ENCODE measurements at regions not wholly inside any gene's neighbourhood (a gene's known extent, or its start where the extent isn't known, plus 50 kb on each side); places are given as distances from the start of the nearest gene placed in this dataset.

GRCh38 chr4:126180642-126181041 lies 865.9 kb downstream of the FAT4 start:
- TF ChIP-seq MAX (IDR thresholded peaks at IDR 0.05) (no peak), RXRA (IDR thresholded peaks at IDR 0.05) (no peak), CTCF (IDR thresholded peaks at IDR 0.05; ENCODE audit: low read depth, low read length, missing input control) (no peak), SP1 (IDR thresholded peaks at IDR 0.05) (no peak), EGR1 (IDR thresholded peaks at IDR 0.05; ENCODE audit: low read depth in 2 of 2) (no peak), TAF1 (conservative IDR thresholded peaks at IDR 0.05) (no peak), RAD21 (IDR thresholded peaks at IDR 0.05) (no peak), GABPA (IDR thresholded peaks at IDR 0.05 in 1 of 2, conservative IDR thresholded peaks at IDR 0.05 in 1 of 2) (no peak)
- TF ChIP-seq, protein P1, sequence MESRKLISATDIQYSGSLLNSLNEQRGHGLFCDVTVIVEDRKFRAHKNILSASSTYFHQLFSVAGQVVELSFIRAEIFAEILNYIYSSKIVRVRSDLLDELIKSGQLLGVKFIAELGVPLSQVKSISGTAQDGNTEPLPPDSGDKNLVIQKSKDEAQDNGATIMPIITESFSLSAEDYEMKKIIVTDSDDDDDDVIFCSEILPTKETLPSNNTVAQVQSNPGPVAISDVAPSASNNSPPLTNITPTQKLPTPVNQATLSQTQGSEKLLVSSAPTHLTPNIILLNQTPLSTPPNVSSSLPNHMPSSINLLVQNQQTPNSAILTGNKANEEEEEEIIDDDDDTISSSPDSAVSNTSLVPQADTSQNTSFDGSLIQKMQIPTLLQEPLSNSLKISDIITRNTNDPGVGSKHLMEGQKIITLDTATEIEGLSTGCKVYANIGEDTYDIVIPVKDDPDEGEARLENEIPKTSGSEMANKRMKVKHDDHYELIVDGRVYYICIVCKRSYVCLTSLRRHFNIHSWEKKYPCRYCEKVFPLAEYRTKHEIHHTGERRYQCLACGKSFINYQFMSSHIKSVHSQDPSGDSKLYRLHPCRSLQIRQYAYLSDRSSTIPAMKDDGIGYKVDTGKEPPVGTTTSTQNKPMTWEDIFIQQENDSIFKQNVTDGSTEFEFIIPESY (IDR thresholded peaks at IDR 0.05), result no peak
